Omental fat pad (tissue), 3 donors: ENCODE measurements at regions not wholly inside any gene's neighbourhood (a gene's known extent, or its start where the extent isn't known, plus 50 kb on each side); places are given as distances from the start of the nearest gene placed in this dataset.

Source experiments
- ATAC-seq: fragments of 150-250 bp; one replicate; pipeline ENCODE4 v1.9.1; 2016; ENCODE audit warnings: mild to moderate bottlenecking, moderate library complexity; ENCODE audit not compliant: low FRiP score
- DNase-seq: peaks from one replicate; pipeline ENCODE4 v3.0.0-alpha.2; 2019; ENCODE audit warnings: low spot score
- CTCF ChIP-seq, 3 donors: fragments of 450-650 bp; IDR thresholded peaks; one replicate each; pipeline ENCODE4 v1.5.1; 2016 to 2017; ENCODE audit warnings: antibody characterized with exemption in 3 of 3, mild to moderate bottlenecking in 3 of 3, moderate library complexity in 2 of 3

GRCh38 chr2:234343372-234343771 is 153.5 kb downstream of the ARL4C start:
- no peak for TF ChIP-seq CTCF (IDR thresholded peaks at IDR 0.05)
- ATAC-seq (no peak), DNase-seq (no peak)

DNA sequence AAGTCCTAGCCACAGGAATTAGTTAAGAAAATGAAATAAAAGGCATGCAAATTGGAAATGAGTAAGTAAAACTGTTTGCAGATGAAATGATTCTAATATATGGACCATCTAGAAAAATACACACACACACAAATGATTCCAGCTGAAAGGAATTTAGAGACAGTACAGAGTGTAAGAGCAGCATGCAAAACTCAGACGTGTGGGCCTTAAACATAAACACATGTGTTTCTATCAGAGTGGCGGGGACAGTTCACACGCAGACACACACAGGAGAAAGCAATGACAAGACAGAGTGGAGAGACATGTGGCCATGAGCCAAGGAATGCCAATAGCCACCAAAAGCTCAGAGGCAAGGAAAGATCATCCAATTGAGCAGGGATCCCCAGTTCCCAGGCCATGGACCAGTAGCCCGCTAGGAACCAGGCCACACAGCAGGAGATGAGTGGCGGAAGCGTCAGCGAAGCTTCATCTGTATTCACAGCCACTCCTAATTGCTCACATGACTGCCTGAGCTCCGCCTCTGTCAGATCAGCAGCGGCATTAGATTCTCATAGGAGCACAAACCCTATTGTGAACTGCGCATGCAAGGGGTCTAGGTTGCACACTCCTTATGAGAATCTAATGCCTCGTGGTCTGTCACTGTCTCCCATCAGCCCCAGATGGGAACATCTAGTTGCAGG is 155.4 kb downstream of the ARL4C start:
- no peak for DNase-seq
- no peak for ATAC-seq
- TF ChIP-seq CTCF (IDR thresholded peaks at IDR 0.05) = no peak

DNA sequence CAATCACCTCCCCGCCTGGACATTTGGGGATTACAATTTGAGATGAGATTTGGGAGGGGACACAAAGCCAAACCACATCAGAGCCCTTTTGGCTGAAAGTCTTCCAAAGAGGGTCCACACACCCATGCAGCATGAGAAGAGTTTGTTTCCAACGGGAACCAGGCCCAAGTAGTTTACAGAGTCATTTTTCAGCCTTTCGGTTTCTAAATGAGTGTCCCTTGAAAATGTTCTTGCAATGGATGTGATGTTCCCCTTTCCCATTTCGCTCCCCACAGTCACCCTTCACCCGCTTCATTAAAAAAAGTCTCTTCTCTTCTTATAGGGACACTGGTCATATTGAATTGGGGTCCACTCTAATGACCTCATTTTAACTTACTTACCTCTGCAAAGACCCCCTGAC is 157.4 kb downstream of the ARL4C start:
- TF ChIP-seq CTCF (IDR thresholded peaks at IDR 0.05) = no peak
- ATAC-seq = no peak
- DNase-seq = no peak

GRCh38 chr2:234339011-234339410 is 157.9 kb downstream of the ARL4C start:
- TF ChIP-seq CTCF (IDR thresholded peaks at IDR 0.05) = no peak
- DNase-seq (no peak), ATAC-seq (no peak)

GRCh38 chr2:234335661-234336228 is 161.1 kb downstream of the ARL4C start:
- TF ChIP-seq CTCF (IDR thresholded peaks at IDR 0.05) = no peak
- DNase-seq (peak; percentile 36), ATAC-seq (peak; percentile 62)

- TF ChIP-seq CTCF (IDR thresholded peaks at IDR 0.05) = no peak
- DNase-seq (no peak), ATAC-seq (no peak)
Measured at GRCh38 chr2:234334756-234335155, 162.1 kb downstream of the ARL4C start.

GRCh38 chr2:234334151-234334550 is 162.7 kb downstream of the ARL4C start:
- no peak for ATAC-seq
- no peak for DNase-seq
- TF ChIP-seq CTCF (IDR thresholded peaks at IDR 0.05) = no peak
